ENCODE measurements at regions not wholly inside any gene's neighbourhood (a gene's known extent, or its start where the extent isn't known, plus 50 kb on each side); places are given as distances from the start of the nearest gene placed in this dataset.
"Not testable (repeated sequence)": the region's sequence is repeated elsewhere in the genome, so short reads cannot be mapped to it uniquely, and the experiment has no call there.

DNA sequence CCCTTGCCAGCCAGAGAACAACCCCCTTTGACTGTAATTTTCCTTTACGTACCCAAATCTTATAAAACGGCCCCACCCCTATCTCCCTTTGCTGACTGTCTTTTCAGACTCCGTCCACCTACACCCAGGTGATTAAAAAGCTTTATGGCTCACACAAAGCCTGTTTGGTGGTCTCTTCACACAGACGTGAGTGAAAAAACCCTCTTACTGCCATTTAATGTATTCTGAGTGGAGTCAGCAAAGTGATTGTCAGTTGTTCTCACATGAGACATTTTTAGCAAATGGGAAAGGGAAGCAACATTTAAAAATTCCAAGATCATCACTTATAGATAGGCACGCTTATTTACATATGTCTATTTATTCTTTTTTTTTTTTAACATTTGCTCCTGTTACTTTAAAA lies 1701.3 kb upstream of the LRRTM1 start:
- H3K4me3 ChIP-seq; H3K9ac ChIP-seq (ENCODE audit: control insufficient read depth, insufficient read depth, low read length); in situ Hi-C loops (cut with MboI); H3K9me3 ChIP-seq (replicated peaks; ENCODE audit: control insufficient read depth, insufficient read depth, low read length); H2AFZ ChIP-seq (ENCODE audit: control insufficient read depth, low read depth, low read length); ATAC-seq; H3K27ac ChIP-seq (ENCODE audit: control insufficient read depth, insufficient read depth); H3K27me3 ChIP-seq (replicated peaks in 1 of 2; ENCODE audit: control insufficient read depth in 2 of 2, insufficient read depth in 2 of 2, low read length in 1 of 2); H3K4me2 ChIP-seq (ENCODE audit: control insufficient read depth, insufficient read depth); H3K4me1 ChIP-seq (ENCODE audit: control insufficient read depth, insufficient read depth, low read length); H4K20me1 ChIP-seq (ENCODE audit: control insufficient read depth, insufficient read depth); intact Hi-C loops (cut with micrococcal nuclease; ENCODE audit: unreplicated experiment); BruUV-seq (replicated peaks); H3K79me2 ChIP-seq (ENCODE audit: control insufficient read depth, insufficient read depth, low read length); CTCF ChIA-PET; H3K36me3 ChIP-seq (ENCODE audit: control insufficient read depth in 2 of 2, insufficient read depth in 2 of 2, low read length in 1 of 2); DNase-seq (ENCODE audit: low read depth, low spot score); POLR2A ChIA-PET; RAD21 ChIA-PET (ENCODE audit: unreplicated experiment); SMC1A ChIA-PET (ENCODE audit: uncharacterized antibody, unreplicated experiment); FAIRE-seq: not testable (repeated sequence)
- 12% methylated on average over 5 of the region's 5 CpGs for WGBS (ENCODE audit: insufficient coverage, insufficient replicate concordance, low lambda C conversion rate, missing lambda C conversion rate)

DNA sequence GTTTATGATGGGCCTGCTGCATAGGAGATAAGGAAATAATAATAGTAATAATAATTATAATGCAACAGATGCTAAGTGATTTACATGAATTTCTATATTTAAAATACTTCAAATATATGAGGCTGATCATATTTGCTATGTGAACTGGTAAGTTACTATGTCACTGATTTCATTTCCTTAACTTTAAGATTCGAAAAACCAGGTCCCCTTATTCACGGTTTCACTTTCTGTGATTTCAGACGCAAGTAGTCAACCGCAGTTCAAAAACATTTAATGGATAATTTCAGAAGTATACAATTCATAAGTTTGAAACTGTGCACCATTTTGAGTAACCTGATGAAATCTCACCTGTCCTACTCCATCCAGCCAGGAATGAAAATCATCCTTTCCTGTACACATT lies 1697.1 kb upstream of the LRRTM1 start:
- Histone ChIP-seq H3K4me2 (ENCODE audit: control insufficient read depth, insufficient read depth) (no peak overlapping the region), H3K27me3 (replicated peaks in 1 of 2; ENCODE audit: control insufficient read depth in 2 of 2, insufficient read depth in 2 of 2, low read length in 1 of 2) (no peaks in the 10 kb centered on the region), H3K9me3 (replicated peaks; ENCODE audit: control insufficient read depth, insufficient read depth, low read length) (no peaks in the 10 kb centered on the region), H3K9ac (ENCODE audit: control insufficient read depth, insufficient read depth, low read length) (no peak overlapping the region), H3K4me1 (ENCODE audit: control insufficient read depth, insufficient read depth, low read length) (no peaks in the 10 kb centered on the region), H3K36me3 (ENCODE audit: control insufficient read depth in 2 of 2, insufficient read depth in 2 of 2, low read length in 1 of 2) (no peaks in the 10 kb centered on the region), H4K20me1 (ENCODE audit: control insufficient read depth, insufficient read depth) (no peaks in the 10 kb centered on the region), H2AFZ (ENCODE audit: control insufficient read depth, low read depth, low read length) (no peak overlapping the region), H3K4me3 (no peak overlapping the region), H3K27ac (ENCODE audit: control insufficient read depth, insufficient read depth) (no peak overlapping the region), H3K79me2 (ENCODE audit: control insufficient read depth, insufficient read depth, low read length) (no peaks in the 10 kb centered on the region)
- CTCF ChIA-PET: no interaction called here
- intact Hi-C loops (cut with micrococcal nuclease; ENCODE audit: unreplicated experiment): no loop called here
- FAIRE-seq: no peak
- BruUV-seq (replicated peaks): no TSS peak
- no peak for DNase-seq (ENCODE audit: low read depth, low spot score)
- SMC1A ChIA-PET (ENCODE audit: uncharacterized antibody, unreplicated experiment): no interaction called here
- RAD21 ChIA-PET (ENCODE audit: unreplicated experiment): no interaction called here
- TF ChIP-seq CEBPB (IDR thresholded peaks at IDR 0.05; ENCODE audit: borderline replicate concordance in 1 of 2, low read depth in 2 of 2, low read length in 2 of 2) (no peak), IKZF2 (IDR thresholded peaks at IDR 0.05) (no peak), CBFB (IDR thresholded peaks at IDR 0.05; ENCODE audit: low read depth) (no peak), JUNB (IDR thresholded peaks at IDR 0.05) (no peak), NFIC (IDR thresholded peaks at IDR 0.05; ENCODE audit: low read depth, low read length) (no peak), KDM1A (IDR thresholded peaks at IDR 0.05; ENCODE audit: borderline replicate concordance) (no peak), EGR1 (IDR thresholded peaks at IDR 0.05; ENCODE audit: borderline replicate concordance in 1 of 2, low read depth in 2 of 2, low read length in 2 of 2) (no peak), MEF2A (IDR thresholded peaks at IDR 0.05; ENCODE audit: insufficient read depth, low read depth, low read length) (no peak), RCOR1 (conservative IDR thresholded peaks at IDR 0.05; ENCODE audit: low read depth, low read length) (no peak)
- TF ChIP-seq, protein P1, sequence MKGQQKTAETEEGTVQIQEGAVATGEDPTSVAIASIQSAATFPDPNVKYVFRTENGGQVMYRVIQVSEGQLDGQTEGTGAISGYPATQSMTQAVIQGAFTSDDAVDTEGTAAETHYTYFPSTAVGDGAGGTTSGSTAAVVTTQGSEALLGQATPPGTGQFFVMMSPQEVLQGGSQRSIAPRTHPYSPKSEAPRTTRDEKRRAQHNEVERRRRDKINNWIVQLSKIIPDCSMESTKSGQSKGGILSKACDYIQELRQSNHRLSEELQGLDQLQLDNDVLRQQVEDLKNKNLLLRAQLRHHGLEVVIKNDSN (IDR thresholded peaks at IDR 0.05; ENCODE audit: borderline replicate concordance, extremely low read length, insufficient read depth, low read depth, low read length): no peak
- TF ChIP-seq, protein P2, sequence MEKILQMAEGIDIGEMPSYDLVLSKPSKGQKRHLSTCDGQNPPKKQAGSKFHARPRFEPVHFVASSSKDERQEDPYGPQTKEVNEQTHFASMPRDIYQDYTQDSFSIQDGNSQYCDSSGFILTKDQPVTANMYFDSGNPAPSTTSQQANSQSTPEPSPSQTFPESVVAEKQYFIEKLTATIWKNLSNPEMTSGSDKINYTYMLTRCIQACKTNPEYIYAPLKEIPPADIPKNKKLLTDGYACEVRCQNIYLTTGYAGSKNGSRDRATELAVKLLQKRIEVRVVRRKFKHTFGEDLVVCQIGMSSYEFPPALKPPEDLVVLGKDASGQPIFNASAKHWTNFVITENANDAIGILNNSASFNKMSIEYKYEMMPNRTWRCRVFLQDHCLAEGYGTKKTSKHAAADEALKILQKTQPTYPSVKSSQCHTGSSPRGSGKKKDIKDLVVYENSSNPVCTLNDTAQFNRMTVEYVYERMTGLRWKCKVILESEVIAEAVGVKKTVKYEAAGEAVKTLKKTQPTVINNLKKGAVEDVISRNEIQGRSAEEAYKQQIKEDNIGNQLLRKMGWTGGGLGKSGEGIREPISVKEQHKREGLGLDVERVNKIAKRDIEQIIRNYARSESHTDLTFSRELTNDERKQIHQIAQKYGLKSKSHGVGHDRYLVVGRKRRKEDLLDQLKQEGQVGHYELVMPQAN (conservative IDR thresholded peaks at IDR 0.05): no peak
- POLR2A ChIA-PET: no interaction called here
- 36% methylated on average over 4 of the region's 4 CpGs for WGBS (ENCODE audit: insufficient coverage, insufficient replicate concordance, low lambda C conversion rate, missing lambda C conversion rate)
- in situ Hi-C loops (cut with MboI): no loop called here
- ATAC-seq: no peak
